HepG2 (cell line): ENCODE measurements at regions not wholly inside any gene's neighbourhood (a gene's known extent, or its start where the extent isn't known, plus 50 kb on each side); places are given as distances from the start of the nearest gene placed in this dataset.

Experiments
- ATAC-seq: fragments of 200-7000 bp; cut with Tn5 transposase; 3 replicates; pipeline ENCODE4 v1.9.1; 2020; ENCODE audit warnings: mild to moderate bottlenecking, moderate library complexity
- BruUV-seq: library from RNA; stranded (reverse); fragments of 400-500 nt; replicated peaks from 2 replicates; lab custom pipeline; 2021; lab: Mats Ljungman, UMichigan
- CTCF ChIA-PET: fragments of 300-600 bp; formaldehyde crosslinking; extraction: SDS; loops from one replicate; lab custom pipeline; 2021; ENCODE audit warnings: low total read pairs, inconsistent platforms, low intra/inter-chr PET ratio; lab: Yijun Ruan, JAX
- POLR2A ChIA-PET: fragments of 350-600 bp; sonication (Branson Sonifier 250); formaldehyde crosslinking; loops from one replicate; lab custom pipeline; 2020; ENCODE audit warnings: antibody characterized with exemption, inconsistent platforms; lab: Yijun Ruan, JAX
- DNase-seq: peaks from one replicate; pipeline ENCODE4 v3.0.0-alpha.2; 2015; ENCODE audit warnings: low spot score
- FAIRE-seq: peaks from 3 replicates; lab custom pipeline; 2011; peaks lifted over from hg19 to GRCh38; lab: Jason Lieb, UNC
- H2AFZ ChIP-seq: one replicate; pipeline ENCODE4 v1.6.1; 2011; ENCODE audit warnings: low read length, inconsistent platforms
- H3K27ac ChIP-seq: fragments of 300-600 bp; 3 replicates; pipeline ENCODE4 v1.8.0; 2011; ENCODE audit warnings: mixed run types, mild to moderate bottlenecking, mixed read lengths, low read length, inconsistent platforms; ENCODE audit not compliant: insufficient read depth; ENCODE audit errors: extremely low read length
- H3K27me3 ChIP-seq, 2 experiments: fragments of 200-600 bp in 1 of 2; 2 replicates in 1 of 2; 3 replicates in 1 of 2; pipeline versions ENCODE4 v1.6.0 to v1.8.0; 2011; ENCODE audit warnings: low read length in 2 of 2, mild to moderate bottlenecking in 2 of 2, moderate library complexity in 2 of 2, inconsistent platforms in 1 of 2; ENCODE audit not compliant: insufficient read depth in 2 of 2, control insufficient read depth in 1 of 2
- H3K36me3 ChIP-seq, 2 experiments: fragments of 200-600 bp in 1 of 2; replicated peaks in 1 of 2; 2 replicates in 1 of 2; 3 replicates in 1 of 2; pipeline versions ENCODE4 v1.5.1 to v1.8.0; 2011; ENCODE audit warnings: low read length in 2 of 2, inconsistent platforms in 1 of 2; ENCODE audit not compliant: insufficient read depth in 2 of 2, control insufficient read depth in 1 of 2
- H3K4me1 ChIP-seq: 2 replicates; pipeline ENCODE4 v1.5.1; 2012; ENCODE audit warnings: low read length, inconsistent platforms; ENCODE audit not compliant: insufficient read depth
- H3K4me2 ChIP-seq: 2 replicates; pipeline ENCODE4 v1.6.0; 2011; ENCODE audit warnings: low read depth, low read length, inconsistent platforms
- H3K4me3 ChIP-seq, 3 experiments: fragments of 200-600 bp in 1 of 3; sonication (generic), shearing (Covaris generic) in 1 of 3; replicated peaks in 1 of 3; 2 replicates each; pipeline ENCODE4 v1.5.1; 2011 to 2016; ENCODE audit warnings: low read length in 3 of 3, inconsistent platforms in 2 of 3, low read depth in 2 of 3, mild to moderate bottlenecking in 2 of 3, control low read depth in 1 of 3, mixed read lengths in 1 of 3; ENCODE audit not compliant: insufficient read depth in 1 of 3
- H3K79me2 ChIP-seq: one replicate; pipeline ENCODE4 v1.6.1; 2011; ENCODE audit warnings: low read length, inconsistent platforms; ENCODE audit not compliant: insufficient read depth
- H3K9ac ChIP-seq: 2 replicates; pipeline ENCODE4 v1.6.0; 2011; ENCODE audit warnings: mild to moderate bottlenecking, low read depth, low read length, inconsistent platforms; ENCODE audit not compliant: insufficient read depth
- H3K9me3 ChIP-seq: 2 replicates; pipeline ENCODE4 v1.5.1; 2012; ENCODE audit warnings: mild to moderate bottlenecking, low read length
- H4K20me1 ChIP-seq: 2 replicates; pipeline ENCODE4 v1.6.0; 2011; ENCODE audit warnings: inconsistent platforms, mild to moderate bottlenecking, low read length, moderate library complexity; ENCODE audit not compliant: insufficient read depth
- ZNF547 ChIP-seq: sonication (generic); formaldehyde crosslinking; IDR thresholded peaks from 2 replicates; pipeline ENCODE4 v1.5.1; 2020; ENCODE audit warnings: mild to moderate bottlenecking, missing genetic modification reagents
- ZNF775 ChIP-seq: sonication (generic); formaldehyde crosslinking; IDR thresholded peaks from 2 replicates; pipeline ENCODE4 v1.4.0; 2020; ENCODE audit warnings: missing genetic modification reagents, mild to moderate bottlenecking, moderate library complexity, borderline replicate concordance
- ZNF841 ChIP-seq: sonication (generic); formaldehyde crosslinking; IDR thresholded peaks from 2 replicates; pipeline ENCODE4 v1.8.1; 2023; ENCODE audit warnings: missing genetic modification reagents, borderline replicate concordance
- WGBS: methylation state at CpG from one replicate; pipeline ENCODE4 v1.1.6; 2017; ENCODE audit warnings: low lambda C conversion rate; 5-methylcytosine and 5-hydroxymethylcytosine counted together
- in situ Hi-C: cut with HindIII; loops from 2 replicates; pipeline ENCODE4 v1.10.0; 2017; ENCODE audit warnings: low pct_unique_long_range_greater_than_20kb; ENCODE audit not compliant: extremely low pct_ligation_motif_present
- intact Hi-C: fragments of 100-400 bp; cut with micrococcal nuclease; formaldehyde crosslinking; loops from one replicate; pipeline ENCODE4 v1.10.0; 2022; ENCODE audit not compliant: unreplicated experiment
- TF ChIP-seq, protein P1 (sequence below): sonication (generic); formaldehyde crosslinking; IDR thresholded peaks from 2 replicates; pipeline ENCODE4 v1.5.1; 2020; ENCODE audit warnings: mild to moderate bottlenecking, missing genetic modification reagents, borderline replicate concordance

DNA sequence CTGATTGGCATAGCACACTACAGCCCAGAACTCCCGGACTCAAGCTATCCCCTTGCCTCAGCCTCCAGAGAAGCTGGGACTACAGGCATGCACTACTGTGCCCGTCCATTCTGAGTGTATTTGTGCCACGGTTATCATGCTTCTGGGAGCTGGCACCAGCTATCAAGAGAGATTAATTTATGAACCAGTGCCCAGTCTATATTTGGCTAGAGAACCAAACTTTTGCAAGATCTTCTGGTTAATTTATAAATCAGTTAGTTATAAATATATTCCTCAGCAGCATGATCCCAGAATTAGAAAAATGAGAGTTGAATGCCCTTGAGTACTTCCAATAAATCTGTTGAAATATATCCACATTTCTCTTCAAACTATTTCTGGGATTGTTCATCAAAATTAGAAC lies 67.5 kb upstream of the OR5AN1 start (continued):
- TF ChIP-seq ZNF775 (CRISPR knock-in tag) (no peak), ZNF547 (no peak), ZNF841 (no peak)

- no peak overlapping the region for H3K4me2 ChIP-seq
- no peak overlapping the region for H3K9ac ChIP-seq
- intact Hi-C loops (no loop called here), in situ Hi-C loops (loop anchor here (10.0 kb wide), 1 partner anchor 115 kb away; the partner anchor contains the start of gene DTX4)
- no peaks in the 10 kb centered on the region for H3K79me2 ChIP-seq
- H2AFZ ChIP-seq = no peak overlapping the region
- TF ChIP-seq, protein P1, sequence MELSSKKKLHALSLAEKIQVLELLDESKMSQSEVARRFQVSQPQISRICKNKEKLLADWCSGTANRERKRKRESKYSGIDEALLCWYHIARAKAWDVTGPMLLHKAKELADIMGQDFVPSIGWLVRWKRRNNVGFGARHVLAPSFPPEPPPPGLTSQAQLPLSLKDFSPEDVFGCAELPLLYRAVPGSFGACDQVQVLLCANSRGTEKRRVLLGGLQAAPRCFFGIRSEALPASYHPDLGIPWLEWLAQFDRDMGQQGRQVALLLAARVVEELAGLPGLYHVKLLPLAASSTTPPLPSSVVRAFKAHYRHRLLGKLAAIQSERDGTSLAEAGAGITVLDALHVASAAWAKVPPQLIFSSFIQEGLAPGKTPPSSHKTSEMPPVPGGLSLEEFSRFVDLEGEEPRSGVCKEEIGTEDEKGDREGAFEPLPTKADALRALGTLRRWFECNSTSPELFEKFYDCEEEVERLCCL (CRISPR knock-in tag) = no peak
- DNase-seq = no peak
- H3K27ac ChIP-seq = no peak overlapping the region
- WGBS = 23% methylated on average over 4 of the region's 4 CpGs
- no peaks in the 10 kb centered on the region for H3K36me3 ChIP-seq
- ChIA-PET POLR2A (no interaction called here), CTCF (no interaction called here)
- no peak for ATAC-seq
- no peak for FAIRE-seq
- no peaks in the 10 kb centered on the region for H4K20me1 ChIP-seq
- no peak overlapping the region for H3K4me3 ChIP-seq
- BruUV-seq = no TSS peak
- no peaks in the 10 kb centered on the region for H3K27me3 ChIP-seq
- H3K9me3 ChIP-seq = no peaks in the 10 kb centered on the region
- H3K4me1 ChIP-seq = no peaks in the 10 kb centered on the region
Observed at GRCh38 chr11:59289356-59290181, 69.1 kb upstream of the OR5AN1 start.
